ENCODE measurements at regions not wholly inside any gene's neighbourhood (a gene's known extent, or its start where the extent isn't known, plus 50 kb on each side); places are given as distances from the start of the nearest gene placed in this dataset.
"Not testable (repeated sequence)": the region's sequence is repeated elsewhere in the genome, so short reads cannot be mapped to it uniquely, and the experiment has no call there.

DNA sequence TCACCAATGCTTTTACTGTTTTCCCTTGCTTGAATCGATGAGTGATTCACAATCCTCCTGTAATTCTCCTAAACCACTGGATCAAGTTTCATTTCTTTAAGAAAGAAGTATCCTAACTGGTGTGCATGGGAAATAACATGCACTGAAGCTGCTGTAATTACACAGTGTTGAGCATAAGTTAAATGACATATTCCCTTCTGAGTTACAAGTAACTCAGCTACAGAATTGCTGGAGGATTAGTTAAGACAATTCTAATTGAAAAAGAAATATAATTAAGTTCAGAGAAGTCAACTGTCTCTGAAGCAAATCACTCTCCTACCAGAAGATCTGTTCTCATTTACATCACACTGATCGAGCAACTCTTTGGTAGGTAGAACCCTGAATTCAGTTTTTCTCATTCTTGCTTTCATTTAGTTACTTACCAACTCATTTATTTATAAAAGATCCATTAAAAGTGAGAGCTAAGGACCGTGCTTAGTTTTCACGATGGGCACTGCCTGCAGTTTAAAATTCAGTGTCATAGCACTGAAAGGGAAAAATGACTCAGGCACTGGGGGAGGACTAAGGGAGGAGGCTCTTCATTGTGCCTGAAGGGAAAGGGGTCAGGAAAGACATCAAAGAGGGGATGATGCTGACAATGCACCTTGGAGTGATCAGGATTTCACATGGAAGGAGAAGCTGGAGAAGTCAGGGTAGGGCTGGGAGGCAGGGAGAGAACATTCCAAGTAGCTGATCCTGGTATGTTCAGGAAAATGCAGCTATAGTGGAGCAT, 327.2 kb downstream of the EMP1 start:
- Histone ChIP-seq H3K9me3 (no peaks in the 10 kb centered on the region), H3K36me3 (no peaks in the 10 kb centered on the region), H3K27ac (no peak overlapping the region), H3K4me3 (no peak overlapping the region), H3K4me1 (no peaks in the 10 kb centered on the region), H3K27me3 (no peaks in the 10 kb centered on the region)
- intact Hi-C loops (cut with DNase I), result loop anchor here in 1 of 2 donors (10.0 kb wide), 1 partner anchor 269 kb away; no protein-coding TSS in a partner anchor
- TF ChIP-seq, protein P1, sequence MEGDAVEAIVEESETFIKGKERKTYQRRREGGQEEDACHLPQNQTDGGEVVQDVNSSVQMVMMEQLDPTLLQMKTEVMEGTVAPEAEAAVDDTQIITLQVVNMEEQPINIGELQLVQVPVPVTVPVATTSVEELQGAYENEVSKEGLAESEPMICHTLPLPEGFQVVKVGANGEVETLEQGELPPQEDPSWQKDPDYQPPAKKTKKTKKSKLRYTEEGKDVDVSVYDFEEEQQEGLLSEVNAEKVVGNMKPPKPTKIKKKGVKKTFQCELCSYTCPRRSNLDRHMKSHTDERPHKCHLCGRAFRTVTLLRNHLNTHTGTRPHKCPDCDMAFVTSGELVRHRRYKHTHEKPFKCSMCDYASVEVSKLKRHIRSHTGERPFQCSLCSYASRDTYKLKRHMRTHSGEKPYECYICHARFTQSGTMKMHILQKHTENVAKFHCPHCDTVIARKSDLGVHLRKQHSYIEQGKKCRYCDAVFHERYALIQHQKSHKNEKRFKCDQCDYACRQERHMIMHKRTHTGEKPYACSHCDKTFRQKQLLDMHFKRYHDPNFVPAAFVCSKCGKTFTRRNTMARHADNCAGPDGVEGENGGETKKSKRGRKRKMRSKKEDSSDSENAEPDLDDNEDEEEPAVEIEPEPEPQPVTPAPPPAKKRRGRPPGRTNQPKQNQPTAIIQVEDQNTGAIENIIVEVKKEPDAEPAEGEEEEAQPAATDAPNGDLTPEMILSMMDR (IDR thresholded peaks at IDR 0.05), result no peak
- no peak for ATAC-seq
- DNase-seq, result no peak

DNA sequence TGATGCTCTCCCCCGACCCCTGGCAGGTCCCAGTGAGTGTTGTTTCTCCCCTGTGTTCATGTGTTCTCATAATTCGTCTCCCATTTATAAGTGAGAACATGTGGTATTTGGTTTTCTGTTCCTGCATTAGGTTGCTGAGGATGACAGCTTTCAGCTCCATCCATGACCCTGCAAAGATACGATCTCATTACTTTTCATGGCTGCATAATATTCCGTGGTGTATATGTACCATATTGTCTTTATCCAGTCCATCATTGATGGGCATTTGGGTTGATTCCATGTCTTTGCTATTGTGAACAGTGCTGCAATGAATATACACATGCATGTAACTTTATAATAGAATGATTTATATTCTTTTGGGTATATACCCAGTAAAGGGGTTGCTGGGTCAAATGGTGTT, 321.5 kb downstream of the EMP1 start:
- ATAC-seq; H3K27me3 ChIP-seq; intact Hi-C loops (cut with DNase I); H3K27ac ChIP-seq; H3K36me3 ChIP-seq; H3K4me3 ChIP-seq; DNase-seq; H3K4me1 ChIP-seq: not testable (repeated sequence)
- H3K9me3 ChIP-seq, result peaks cover 0 to 19% of the 10 kb centered on the region in 2 donors

DNA sequence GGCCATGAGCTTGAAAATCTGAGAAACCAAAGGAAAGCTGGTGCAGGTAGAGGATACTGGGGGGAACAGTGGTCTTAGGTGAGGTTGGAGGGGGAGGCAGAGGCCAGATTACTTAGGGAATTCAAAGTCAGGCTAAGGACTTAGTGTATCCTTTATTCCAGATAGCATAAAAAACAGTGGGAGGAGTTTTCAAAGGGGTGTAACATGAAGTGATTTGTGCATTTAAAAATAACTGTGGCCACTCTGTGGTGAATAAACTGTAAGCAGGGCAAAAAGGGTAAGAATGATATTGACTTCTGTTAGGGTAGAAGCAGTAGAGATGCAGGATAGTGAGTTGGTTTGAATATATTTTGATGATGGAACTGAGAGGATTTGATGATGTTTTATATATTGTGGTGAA, 313.2 kb downstream of the EMP1 start:
- Histone ChIP-seq H3K27ac (no peak overlapping the region), H3K4me3 (no peak overlapping the region), H3K9me3 (peaks cover 0 to 11% of the 10 kb centered on the region in 2 donors), H3K36me3 (no peaks in the 10 kb centered on the region), H3K27me3 (no peaks in the 10 kb centered on the region), H3K4me1 (no peaks in the 10 kb centered on the region)
- TF ChIP-seq, protein P1 (IDR thresholded peaks at IDR 0.05), result no peak
- DNase-seq, result no peak
- intact Hi-C loops (cut with DNase I), result no loop called here
- ATAC-seq, result no peak

DNA sequence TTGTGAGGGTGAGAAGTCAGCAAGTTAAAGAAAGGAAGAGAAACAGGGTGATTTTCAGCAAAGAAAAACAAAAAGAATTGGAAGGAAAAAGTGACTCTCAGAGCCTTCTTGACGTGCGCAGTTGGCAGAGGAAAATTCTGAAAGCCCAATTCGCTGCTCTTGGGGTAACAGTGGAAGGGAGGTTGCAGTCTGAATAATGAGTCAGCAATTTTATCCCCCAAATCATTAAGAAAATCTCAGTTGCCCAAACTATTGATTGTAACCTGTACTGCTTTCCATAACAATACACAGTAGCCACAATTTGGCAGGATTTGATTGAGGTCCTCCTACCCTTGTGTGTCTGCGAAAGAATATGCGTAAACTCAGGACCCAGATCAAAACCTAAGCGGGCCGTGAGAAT, 309.1 kb downstream of the EMP1 start:
- no peaks in the 10 kb centered on the region for H3K36me3 ChIP-seq
- no peak overlapping the region for H3K4me3 ChIP-seq
- no peaks in the 10 kb centered on the region for H3K27me3 ChIP-seq
- H3K27ac ChIP-seq, result no peak overlapping the region
- no peak for ATAC-seq
- no peak for DNase-seq
- intact Hi-C loops (cut with DNase I), result no loop called here
- H3K9me3 ChIP-seq, result no peaks in the 10 kb centered on the region
- TF ChIP-seq, protein P1 (IDR thresholded peaks at IDR 0.05), result no peak
- H3K4me1 ChIP-seq, result no peaks in the 10 kb centered on the region

DNA sequence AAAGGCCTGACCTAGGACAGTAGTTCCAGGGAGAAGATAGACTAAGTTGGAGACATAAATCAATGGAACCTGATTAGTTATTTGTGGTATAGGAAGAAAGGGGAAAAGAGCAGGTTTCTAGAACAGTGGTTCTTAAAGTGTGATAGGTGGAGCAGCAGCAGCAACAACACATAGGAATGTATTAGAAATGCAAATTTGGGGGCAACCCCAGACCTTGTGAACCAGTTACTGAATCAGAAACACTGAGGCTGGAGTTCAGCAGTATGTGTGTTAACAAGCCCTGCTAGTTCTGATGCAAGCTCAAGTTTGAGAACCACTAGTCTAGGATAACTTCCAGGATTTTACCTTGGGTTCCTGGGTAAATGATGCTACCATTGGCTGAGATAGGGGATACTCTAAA, 308.7 kb downstream of the EMP1 start:
- TF ChIP-seq, protein P1 (IDR thresholded peaks at IDR 0.05), result no peak
- intact Hi-C loops (cut with DNase I), result no loop called here
- no peaks in the 10 kb centered on the region for H3K4me1 ChIP-seq
- no peak overlapping the region for H3K27ac ChIP-seq
- H3K9me3 ChIP-seq, result no peaks in the 10 kb centered on the region
- ATAC-seq, result no peak
- no peak for DNase-seq
- no peaks in the 10 kb centered on the region for H3K27me3 ChIP-seq
- H3K4me3 ChIP-seq, result no peak overlapping the region
- no peaks in the 10 kb centered on the region for H3K36me3 ChIP-seq

DNA sequence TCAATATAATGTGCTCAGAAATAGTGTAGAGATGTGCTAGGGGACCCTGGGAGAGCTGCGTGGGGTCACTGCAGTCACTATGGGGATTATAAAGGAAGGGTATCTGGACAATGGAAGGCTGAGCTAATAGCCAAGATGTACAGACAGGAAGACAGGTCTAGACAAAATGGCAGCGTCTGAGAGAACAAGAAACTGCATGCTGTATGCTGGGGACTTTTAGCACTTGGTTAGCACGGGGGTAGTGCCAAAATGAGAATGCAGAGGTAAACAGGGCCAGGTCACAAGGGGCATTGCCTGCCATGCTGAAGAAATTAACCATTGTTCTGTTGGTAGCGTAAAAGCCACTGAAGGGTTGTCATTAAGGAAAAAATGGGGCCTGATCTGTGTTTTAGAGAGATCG, 308.2 kb downstream of the EMP1 start:
- Histone ChIP-seq H3K4me3 (no peak overlapping the region), H3K36me3 (no peaks in the 10 kb centered on the region), H3K27ac (no peak overlapping the region), H3K4me1 (no peaks in the 10 kb centered on the region), H3K27me3 (no peaks in the 10 kb centered on the region), H3K9me3 (no peaks in the 10 kb centered on the region)
- intact Hi-C loops (cut with DNase I), result no loop called here
- TF ChIP-seq, protein P1 (IDR thresholded peaks at IDR 0.05), result no peak
- ATAC-seq (no peak), DNase-seq (no peak)
